Endodermal cell (in vitro differentiated cells): ENCODE measurements at regions not wholly inside any gene's neighbourhood (a gene's known extent, or its start where the extent isn't known, plus 50 kb on each side); places are given as distances from the start of the nearest gene placed in this dataset.

Experiments
- DNase-seq: peaks from one replicate; pipeline ENCODE4 v3.0.0-alpha.2; 2017
- H3K27ac ChIP-seq: 2 replicates; pipeline ENCODE4 v1.5.1; 2013; ENCODE audit warnings: mild to moderate bottlenecking, low read depth, low read length, moderate library complexity
- H3K27me3 ChIP-seq: 2 replicates; pipeline ENCODE4 v1.6.1; 2013; ENCODE audit warnings: mild to moderate bottlenecking, low read length, moderate library complexity; ENCODE audit not compliant: insufficient read depth, control insufficient read depth, poor library complexity, severe bottlenecking
- H3K36me3 ChIP-seq: 2 replicates; pipeline ENCODE4 v1.7.0; 2013; ENCODE audit warnings: mild to moderate bottlenecking, low read length, moderate library complexity; ENCODE audit not compliant: control insufficient read depth, insufficient read depth
- H3K4me1 ChIP-seq: one replicate; pipeline ENCODE4 v1.7.0; 2013; ENCODE audit warnings: low read length; ENCODE audit not compliant: control insufficient read depth, insufficient read depth
- H3K4me3 ChIP-seq: 2 replicates; pipeline ENCODE4 v1.5.1; 2013; ENCODE audit warnings: mild to moderate bottlenecking, low read length, moderate library complexity
- H3K9ac ChIP-seq: 2 replicates; pipeline ENCODE4 v1.6.1; 2013; ENCODE audit warnings: mild to moderate bottlenecking, low read length, moderate library complexity; ENCODE audit not compliant: poor library complexity, severe bottlenecking; ENCODE audit errors: extremely low read depth
- H3K9me3 ChIP-seq: 2 replicates; pipeline ENCODE4 v1.6.1; 2013; ENCODE audit warnings: mild to moderate bottlenecking, low read length, moderate library complexity; ENCODE audit not compliant: control insufficient read depth
- H3K27ac Mint-ChIP-seq: 2 replicates; pipeline ENCODE4 v1.8.0; 2020; ENCODE audit warnings: mixed read lengths
- H3K27me3 Mint-ChIP-seq: 2 replicates; pipeline ENCODE4 v1.8.0; 2021; ENCODE audit warnings: mild to moderate bottlenecking, mixed read lengths; ENCODE audit not compliant: insufficient read depth
- H3K36me3 Mint-ChIP-seq: 2 replicates; pipeline ENCODE4 v1.8.0; 2020; ENCODE audit warnings: low read depth, mixed read lengths
- H3K4me1 Mint-ChIP-seq: 2 replicates; pipeline ENCODE4 v1.8.0; 2020; ENCODE audit warnings: mixed read lengths
- H3K4me3 Mint-ChIP-seq: 2 replicates; pipeline ENCODE4 v1.8.0; 2020; ENCODE audit warnings: mild to moderate bottlenecking, moderate library complexity, mixed read lengths
- H3K9me3 Mint-ChIP-seq: 2 replicates; pipeline ENCODE4 v1.8.0; 2020; ENCODE audit warnings: mild to moderate bottlenecking, mixed read lengths
- CTCF ChIP-seq: fragments of 200-600 bp; sonication (generic); conservative IDR thresholded peaks from 2 replicates; pipeline ENCODE4 v1.5.0; 2021; ENCODE audit warnings: antibody characterized with exemption, mild to moderate bottlenecking
- WGBS, 2 experiments: methylation state at CpG; one replicate each; pipeline versions ENCODE4 v1.1.5 to v1.1.7; 2013; ENCODE audit warnings: missing lambda C conversion rate in 2 of 2, mixed read lengths in 1 of 2; ENCODE audit not compliant: insufficient coverage in 1 of 2, insufficient read length in 1 of 2; 5-methylcytosine and 5-hydroxymethylcytosine counted together

GRCh38 chr11:112584672-112585071, 324.0 kb upstream of the PLET1 start:
- Mint-ChIP-seq H3K27ac (no peak overlapping the region), H3K4me3 (no peak overlapping the region), H3K36me3 (no peaks in the 10 kb centered on the region), H3K27me3 (peaks cover 2% of the 10 kb centered on the region), H3K4me1 (peaks cover 9% of the 10 kb centered on the region), H3K9me3 (no peaks in the 10 kb centered on the region)
- no peaks in the 10 kb centered on the region for H3K36me3 ChIP-seq
- 77 to 90% methylated on average over 2 to 4 of the region's 4 CpGs for WGBS, 2 experiments
- no peaks in the 10 kb centered on the region for H3K9me3 ChIP-seq
- no peak overlapping the region for H3K27ac ChIP-seq
- H3K27me3 ChIP-seq, result no peaks in the 10 kb centered on the region
- DNase-seq, result peak; percentile 79
- peak; percentile 77 for TF ChIP-seq CTCF
- no peak overlapping the region for H3K9ac ChIP-seq
- H3K4me3 ChIP-seq, result no peak overlapping the region
- no peaks in the 10 kb centered on the region for H3K4me1 ChIP-seq

GRCh38 chr11:112587664-112588063, 327.0 kb upstream of the PLET1 start:
- DNase-seq, result no peak
- Histone ChIP-seq H3K36me3 (no peaks in the 10 kb centered on the region), H3K27me3 (no peaks in the 10 kb centered on the region), H3K4me1 (no peaks in the 10 kb centered on the region), H3K9ac (no peak overlapping the region), H3K4me3 (no peak overlapping the region), H3K9me3 (no peaks in the 10 kb centered on the region), H3K27ac (no peak overlapping the region)
- 41 to 49% methylated on average over 4 to 5 of the region's 5 CpGs for WGBS, 2 experiments
- no peak overlapping the region for H3K27ac Mint-ChIP-seq
- H3K4me3 Mint-ChIP-seq, result no peak overlapping the region
- H3K27me3 Mint-ChIP-seq, result peaks cover 9% of the 10 kb centered on the region
- no peaks in the 10 kb centered on the region for H3K36me3 Mint-ChIP-seq
- peaks cover 14% of the 10 kb centered on the region for H3K4me1 Mint-ChIP-seq
- no peaks in the 10 kb centered on the region for H3K9me3 Mint-ChIP-seq
- TF ChIP-seq CTCF, result no peak

GRCh38 chr11:112588252-112588694, 327.6 kb upstream of the PLET1 start:
- peaks cover 9% of the 10 kb centered on the region for H3K27me3 Mint-ChIP-seq
- 0 to 21% methylated on average over 4 to 5 of the region's 5 CpGs for WGBS, 2 experiments
- no peak overlapping the region for H3K4me3 Mint-ChIP-seq
- no peaks in the 10 kb centered on the region for H3K9me3 Mint-ChIP-seq
- H3K4me1 Mint-ChIP-seq, result peaks cover 14% of the 10 kb centered on the region
- no peaks in the 10 kb centered on the region for H3K4me1 ChIP-seq
- H3K36me3 ChIP-seq, result no peaks in the 10 kb centered on the region
- H3K4me3 ChIP-seq, result no peak overlapping the region
- TF ChIP-seq CTCF, result peak; percentile 86
- H3K9me3 ChIP-seq, result no peaks in the 10 kb centered on the region
- peak; percentile 81 for DNase-seq
- H3K27ac Mint-ChIP-seq, result no peak overlapping the region
- H3K27ac ChIP-seq, result no peak overlapping the region
- H3K36me3 Mint-ChIP-seq, result no peaks in the 10 kb centered on the region
- H3K27me3 ChIP-seq, result no peaks in the 10 kb centered on the region
- no peak overlapping the region for H3K9ac ChIP-seq
